ENCODE measurements at regions not wholly inside any gene's neighbourhood (a gene's known extent, or its start where the extent isn't known, plus 50 kb on each side); places are given as distances from the start of the nearest gene placed in this dataset.
"Not testable (repeated sequence)": the region's sequence is repeated elsewhere in the genome, so short reads cannot be mapped to it uniquely, and the experiment has no call there.

- in situ Hi-C loops (cut with HindIII; ENCODE audit: low pct_ligation_motif_present, low pct_unique_long_range_greater_than_20kb, low sequenced_read_pairs), result no loop called here
Observed at GRCh38 chrX:95728446-95728845, 956.2 kb upstream of the DIAPH2 start.

GRCh38 chrX:95729401-95729800 lies 955.2 kb upstream of the DIAPH2 start:
- in situ Hi-C loops (cut with HindIII; ENCODE audit: low pct_ligation_motif_present, low pct_unique_long_range_greater_than_20kb, low sequenced_read_pairs), result no loop called here
- DNase-seq, result no peak

More at GRCh38 chrX:95728446-95728845, 956.2 kb upstream of the DIAPH2 start:
- DNase-seq, result no peak

GRCh38 chrX:95733426-95733825 lies 951.2 kb upstream of the DIAPH2 start:
- no peak for DNase-seq
- in situ Hi-C loops (cut with HindIII; ENCODE audit: low pct_ligation_motif_present, low pct_unique_long_range_greater_than_20kb, low sequenced_read_pairs), result no loop called here

GRCh38 chrX:95754411-95754810 lies 930.2 kb upstream of the DIAPH2 start:
- in situ Hi-C loops (cut with HindIII; ENCODE audit: low pct_ligation_motif_present, low pct_unique_long_range_greater_than_20kb, low sequenced_read_pairs), result no loop called here

GRCh38 chrX:95760356-95760755 lies 924.3 kb upstream of the DIAPH2 start:
- DNase-seq, result no peak
- in situ Hi-C loops (cut with HindIII; ENCODE audit: low pct_ligation_motif_present, low pct_unique_long_range_greater_than_20kb, low sequenced_read_pairs), result no loop called here

More at GRCh38 chrX:95754411-95754810, 930.2 kb upstream of the DIAPH2 start:
- DNase-seq, result no peak

- DNase-seq, result no peak
- in situ Hi-C loops (cut with HindIII; ENCODE audit: low pct_ligation_motif_present, low pct_unique_long_range_greater_than_20kb, low sequenced_read_pairs), result no loop called here
Observed at GRCh38 chrX:95762716-95763115, 921.9 kb upstream of the DIAPH2 start.

GRCh38 chrX:95764972-95765451 lies 919.6 kb upstream of the DIAPH2 start:
- DNase-seq, result peak; percentile 28
- in situ Hi-C loops (cut with HindIII; ENCODE audit: low pct_ligation_motif_present, low pct_unique_long_range_greater_than_20kb, low sequenced_read_pairs), result no loop called here

- in situ Hi-C loops (cut with HindIII; ENCODE audit: low pct_ligation_motif_present, low pct_unique_long_range_greater_than_20kb, low sequenced_read_pairs); DNase-seq: not testable (repeated sequence)
Observed at GRCh38 chrX:95771198-95771597, 913.4 kb upstream of the DIAPH2 start.

- no peak for DNase-seq
- in situ Hi-C loops (cut with HindIII; ENCODE audit: low pct_ligation_motif_present, low pct_unique_long_range_greater_than_20kb, low sequenced_read_pairs), result no loop called here
Observed at GRCh38 chrX:95791876-95792275, 892.8 kb upstream of the DIAPH2 start.

- in situ Hi-C loops (cut with HindIII; ENCODE audit: low pct_ligation_motif_present, low pct_unique_long_range_greater_than_20kb, low sequenced_read_pairs), result no loop called here
- DNase-seq, result no peak
Observed at GRCh38 chrX:95797344-95797743, 887.3 kb upstream of the DIAPH2 start.

- no peak for DNase-seq
Observed at GRCh38 chrX:95823796-95824195, 860.8 kb upstream of the DIAPH2 start.

GRCh38 chrX:95835223-95835622 lies 849.4 kb upstream of the DIAPH2 start:
- DNase-seq, result no peak
- in situ Hi-C loops (cut with HindIII; ENCODE audit: low pct_ligation_motif_present, low pct_unique_long_range_greater_than_20kb, low sequenced_read_pairs), result no loop called here

More at GRCh38 chrX:95823796-95824195, 860.8 kb upstream of the DIAPH2 start:
- in situ Hi-C loops (cut with HindIII; ENCODE audit: low pct_ligation_motif_present, low pct_unique_long_range_greater_than_20kb, low sequenced_read_pairs), result no loop called here

- no peak for DNase-seq
- in situ Hi-C loops (cut with HindIII; ENCODE audit: low pct_ligation_motif_present, low pct_unique_long_range_greater_than_20kb, low sequenced_read_pairs), result no loop called here
Observed at GRCh38 chrX:95836517-95836916, 848.1 kb upstream of the DIAPH2 start.

- in situ Hi-C loops (cut with HindIII; ENCODE audit: low pct_ligation_motif_present, low pct_unique_long_range_greater_than_20kb, low sequenced_read_pairs), result no loop called here
- no peak for DNase-seq
Observed at GRCh38 chrX:95841863-95842262, 842.8 kb upstream of the DIAPH2 start.

- in situ Hi-C loops (cut with HindIII; ENCODE audit: low pct_ligation_motif_present, low pct_unique_long_range_greater_than_20kb, low sequenced_read_pairs), result no loop called here
- DNase-seq, result no peak
Observed at GRCh38 chrX:95860127-95860526, 824.5 kb upstream of the DIAPH2 start.

- in situ Hi-C loops (cut with HindIII; ENCODE audit: low pct_ligation_motif_present, low pct_unique_long_range_greater_than_20kb, low sequenced_read_pairs), result no loop called here
- no peak for DNase-seq
Observed at GRCh38 chrX:95875661-95876060, 809.0 kb upstream of the DIAPH2 start.

GRCh38 chrX:95878874-95879273 lies 805.8 kb upstream of the DIAPH2 start:
- DNase-seq, result no peak
- in situ Hi-C loops (cut with HindIII; ENCODE audit: low pct_ligation_motif_present, low pct_unique_long_range_greater_than_20kb, low sequenced_read_pairs), result no loop called here

GRCh38 chrX:95884186-95884585 lies 800.5 kb upstream of the DIAPH2 start:
- in situ Hi-C loops (cut with HindIII; ENCODE audit: low pct_ligation_motif_present, low pct_unique_long_range_greater_than_20kb, low sequenced_read_pairs), result no loop called here
- DNase-seq, result no peak

- no peak for DNase-seq
- in situ Hi-C loops (cut with HindIII; ENCODE audit: low pct_ligation_motif_present, low pct_unique_long_range_greater_than_20kb, low sequenced_read_pairs), result no loop called here
Observed at GRCh38 chrX:95885074-95885473, 799.6 kb upstream of the DIAPH2 start.

- in situ Hi-C loops (cut with HindIII; ENCODE audit: low pct_ligation_motif_present, low pct_unique_long_range_greater_than_20kb, low sequenced_read_pairs), result no loop called here
- no peak for DNase-seq
Observed at GRCh38 chrX:95889279-95889678, 795.4 kb upstream of the DIAPH2 start.

- in situ Hi-C loops (cut with HindIII; ENCODE audit: low pct_ligation_motif_present, low pct_unique_long_range_greater_than_20kb, low sequenced_read_pairs), result no loop called here
- DNase-seq, result no peak
Observed at GRCh38 chrX:95893636-95894035, 791.0 kb upstream of the DIAPH2 start.

All from ACHN (cell line).